ENCODE measurements at regions not wholly inside any gene's neighbourhood (a gene's known extent, or its start where the extent isn't known, plus 50 kb on each side); places are given as distances from the start of the nearest gene placed in this dataset.
"Not testable (repeated sequence)": the region's sequence is repeated elsewhere in the genome, so short reads cannot be mapped to it uniquely, and the experiment has no call there.

GRCh38 chr1:194644528-194644927 is 1458.1 kb upstream of the B3GALT2 start:
- DNase-seq = no peak

GRCh38 chr1:194640322-194640721 is 1453.9 kb upstream of the B3GALT2 start:
- no peak for DNase-seq

GRCh38 chr1:194629011-194629410 is 1442.6 kb upstream of the B3GALT2 start:
- peak; percentile 24 for DNase-seq

- DNase-seq = no peak
Observed at GRCh38 chr1:194624833-194625232, 1438.4 kb upstream of the B3GALT2 start.

- DNase-seq = no peak
Observed at GRCh38 chr1:194618101-194618500, 1431.7 kb upstream of the B3GALT2 start.

- DNase-seq = not testable (repeated sequence)
Observed at GRCh38 chr1:194617272-194617671, 1430.9 kb upstream of the B3GALT2 start.

- no peak for DNase-seq
Observed at GRCh38 chr1:194616835-194617234, 1430.4 kb upstream of the B3GALT2 start.

GRCh38 chr1:194602184-194602583 is 1415.8 kb upstream of the B3GALT2 start:
- DNase-seq = no peak

- DNase-seq = no peak
Observed at GRCh38 chr1:194600716-194601115, 1414.3 kb upstream of the B3GALT2 start.

- DNase-seq = no peak
Observed at GRCh38 chr1:194598098-194598497, 1411.7 kb upstream of the B3GALT2 start.

- DNase-seq = no peak
Observed at GRCh38 chr1:194586302-194586701, 1399.9 kb upstream of the B3GALT2 start.

- no peak for DNase-seq
Observed at GRCh38 chr1:194584052-194584451, 1397.6 kb upstream of the B3GALT2 start.

GRCh38 chr1:194570476-194570875 is 1384.1 kb upstream of the B3GALT2 start:
- peak; percentile 33 for DNase-seq

GRCh38 chr1:194568610-194569009 is 1382.2 kb upstream of the B3GALT2 start:
- peak; percentile 8 for DNase-seq

- peak; percentile 71 for DNase-seq
Observed at GRCh38 chr1:194548071-194548470, 1361.7 kb upstream of the B3GALT2 start.

GRCh38 chr1:194544012-194544411 is 1357.6 kb upstream of the B3GALT2 start:
- no peak for DNase-seq

GRCh38 chr1:194538453-194538852 is 1352.0 kb upstream of the B3GALT2 start:
- no peak for DNase-seq

- DNase-seq = no peak
Observed at GRCh38 chr1:194537521-194537920, 1351.1 kb upstream of the B3GALT2 start.

- DNase-seq = peak; percentile 35
Observed at GRCh38 chr1:194535369-194535768, 1349.0 kb upstream of the B3GALT2 start.

GRCh38 chr1:194534784-194535183 is 1348.4 kb upstream of the B3GALT2 start:
- no peak for DNase-seq

GRCh38 chr1:194533641-194534040 is 1347.2 kb upstream of the B3GALT2 start:
- DNase-seq = no peak

- DNase-seq = no peak
Observed at GRCh38 chr1:194517567-194517966, 1331.2 kb upstream of the B3GALT2 start.

GRCh38 chr1:194515916-194516315 is 1329.5 kb upstream of the B3GALT2 start:
- DNase-seq = no peak

GRCh38 chr1:194512957-194513356 is 1326.5 kb upstream of the B3GALT2 start:
- peak; percentile 65 for DNase-seq

- no peak for DNase-seq
Observed at GRCh38 chr1:194512345-194512744, 1325.9 kb upstream of the B3GALT2 start.

GRCh38 chr1:194503209-194503608 is 1316.8 kb upstream of the B3GALT2 start:
- no peak for DNase-seq

Measured in fibroblast of skin of abdomen (primary cell).